ENCODE measurements at regions not wholly inside any gene's neighbourhood (a gene's known extent, or its start where the extent isn't known, plus 50 kb on each side); places are given as distances from the start of the nearest gene placed in this dataset.
A peak's percentile ranks its signal among the peaks of the same experiment; 100 is the strongest.
"Not testable (repeated sequence)": the region's sequence is repeated elsewhere in the genome, so short reads cannot be mapped to it uniquely, and the experiment has no call there.

- H3K27me3 ChIP-seq (ENCODE audit: control insufficient read depth in 3 of 3, insufficient read depth in 3 of 3, low read length in 2 of 3); DNase-seq: not testable (repeated sequence)
- no CpG with 5 or more reads among the region's 1 CpG for WGBS, 2 donors
These were observed 215.2 kb upstream of the TGIF2LX start for GRCh38 chrX:89706481-89706880.

GRCh38 chrX:89707363-89707927 is 214.3 kb upstream of the TGIF2LX start:
- not testable (repeated sequence) for H3K36me3 ChIP-seq (ENCODE audit: control insufficient read depth in 4 of 4, insufficient read depth in 4 of 4, low read length in 4 of 4)

More at GRCh38 chrX:89706481-89706880, 215.2 kb upstream of the TGIF2LX start:
- ATAC-seq (ENCODE audit: insufficient read depth, low FRiP score); H3K27ac ChIP-seq (ENCODE audit: low read depth in 1 of 2, low read length in 1 of 2); H3K9me3 ChIP-seq (ENCODE audit: control insufficient read depth in 4 of 4, insufficient read depth in 3 of 4, low read length in 3 of 4); H3K36me3 ChIP-seq (ENCODE audit: control insufficient read depth in 4 of 4, insufficient read depth in 4 of 4, low read length in 4 of 4); H3K9ac ChIP-seq (ENCODE audit: insufficient read depth in 1 of 2, low read length in 2 of 2); H3K4me3 ChIP-seq; H3K4me1 ChIP-seq (ENCODE audit: control insufficient read depth in 5 of 5, insufficient read depth in 5 of 5, low read length in 5 of 5): not testable (repeated sequence)

GRCh38 chrX:89734367-89734766 is 187.3 kb upstream of the TGIF2LX start:
- not testable (repeated sequence) for H3K27ac ChIP-seq (ENCODE audit: low read depth in 1 of 2, low read length in 1 of 2); H3K4me1 ChIP-seq (ENCODE audit: control insufficient read depth in 5 of 5, insufficient read depth in 5 of 5, low read length in 5 of 5); H3K9ac ChIP-seq (ENCODE audit: insufficient read depth in 1 of 2, low read length in 2 of 2); H3K9me3 ChIP-seq (ENCODE audit: control insufficient read depth in 4 of 4, insufficient read depth in 3 of 4, low read length in 3 of 4); DNase-seq; H3K36me3 ChIP-seq (ENCODE audit: control insufficient read depth in 4 of 4, insufficient read depth in 4 of 4, low read length in 4 of 4); H3K27me3 ChIP-seq (ENCODE audit: control insufficient read depth in 3 of 3, insufficient read depth in 3 of 3, low read length in 2 of 3); ATAC-seq (ENCODE audit: insufficient read depth, low FRiP score); H3K4me3 ChIP-seq
- 89 to 91% methylated on average over 11 of the region's 11 CpGs for WGBS, 2 donors

More at GRCh38 chrX:89707363-89707927, 214.3 kb upstream of the TGIF2LX start:
- H3K4me3 ChIP-seq; H3K27me3 ChIP-seq (ENCODE audit: control insufficient read depth in 3 of 3, insufficient read depth in 3 of 3, low read length in 2 of 3); DNase-seq; H3K9me3 ChIP-seq (ENCODE audit: control insufficient read depth in 4 of 4, insufficient read depth in 3 of 4, low read length in 3 of 4); ATAC-seq (ENCODE audit: insufficient read depth, low FRiP score); H3K9ac ChIP-seq (ENCODE audit: insufficient read depth in 1 of 2, low read length in 2 of 2); H3K27ac ChIP-seq (ENCODE audit: low read depth in 1 of 2, low read length in 1 of 2); H3K4me1 ChIP-seq (ENCODE audit: control insufficient read depth in 5 of 5, insufficient read depth in 5 of 5, low read length in 5 of 5): not testable (repeated sequence)
- WGBS, 2 donors: 55% methylated on average over 1 of the region's 1 CpG; no CpG with 5 or more reads in 1 of the 2 donors

- WGBS, 2 donors: 79 to 91% methylated on average over 3 to 4 of the region's 4 CpGs
- DNase-seq; H3K36me3 ChIP-seq (ENCODE audit: control insufficient read depth in 4 of 4, insufficient read depth in 4 of 4, low read length in 4 of 4); H3K9ac ChIP-seq (ENCODE audit: insufficient read depth in 1 of 2, low read length in 2 of 2); H3K27me3 ChIP-seq (ENCODE audit: control insufficient read depth in 3 of 3, insufficient read depth in 3 of 3, low read length in 2 of 3); H3K4me1 ChIP-seq (ENCODE audit: control insufficient read depth in 5 of 5, insufficient read depth in 5 of 5, low read length in 5 of 5); H3K4me3 ChIP-seq; H3K9me3 ChIP-seq (ENCODE audit: control insufficient read depth in 4 of 4, insufficient read depth in 3 of 4, low read length in 3 of 4); ATAC-seq (ENCODE audit: insufficient read depth, low FRiP score); H3K27ac ChIP-seq (ENCODE audit: low read depth in 1 of 2, low read length in 1 of 2): not testable (repeated sequence)
These were observed 165.2 kb upstream of the TGIF2LX start for GRCh38 chrX:89756466-89756865.

GRCh38 chrX:89757767-89758166 is 163.9 kb upstream of the TGIF2LX start:
- not testable (repeated sequence) for H3K9me3 ChIP-seq (ENCODE audit: control insufficient read depth in 4 of 4, insufficient read depth in 3 of 4, low read length in 3 of 4); H3K27me3 ChIP-seq (ENCODE audit: control insufficient read depth in 3 of 3, insufficient read depth in 3 of 3, low read length in 2 of 3); H3K36me3 ChIP-seq (ENCODE audit: control insufficient read depth in 4 of 4, insufficient read depth in 4 of 4, low read length in 4 of 4); ATAC-seq (ENCODE audit: insufficient read depth, low FRiP score); H3K4me1 ChIP-seq (ENCODE audit: control insufficient read depth in 5 of 5, insufficient read depth in 5 of 5, low read length in 5 of 5); H3K4me3 ChIP-seq; H3K27ac ChIP-seq (ENCODE audit: low read depth in 1 of 2, low read length in 1 of 2); H3K9ac ChIP-seq (ENCODE audit: insufficient read depth in 1 of 2, low read length in 2 of 2)
- DNase-seq: peak in 2 of 3 donors; percentile 0
- WGBS, 2 donors: 0% methylated on average over 1 of the region's 1 CpG

- DNase-seq; H3K9ac ChIP-seq (ENCODE audit: insufficient read depth in 1 of 2, low read length in 2 of 2); H3K4me1 ChIP-seq (ENCODE audit: control insufficient read depth in 5 of 5, insufficient read depth in 5 of 5, low read length in 5 of 5); H3K9me3 ChIP-seq (ENCODE audit: control insufficient read depth in 4 of 4, insufficient read depth in 3 of 4, low read length in 3 of 4); H3K27ac ChIP-seq (ENCODE audit: low read depth in 1 of 2, low read length in 1 of 2); ATAC-seq (ENCODE audit: insufficient read depth, low FRiP score); H3K4me3 ChIP-seq; H3K27me3 ChIP-seq (ENCODE audit: control insufficient read depth in 3 of 3, insufficient read depth in 3 of 3, low read length in 2 of 3); H3K36me3 ChIP-seq (ENCODE audit: control insufficient read depth in 4 of 4, insufficient read depth in 4 of 4, low read length in 4 of 4): not testable (repeated sequence)
- WGBS, 2 donors: 83 to 89% methylated on average over 5 of the region's 5 CpGs
These were observed 162.5 kb upstream of the TGIF2LX start for GRCh38 chrX:89759076-89759685.

GRCh38 chrX:89771639-89772038 is 150.1 kb upstream of the TGIF2LX start:
- not testable (repeated sequence) for H3K27me3 ChIP-seq (ENCODE audit: control insufficient read depth in 3 of 3, insufficient read depth in 3 of 3, low read length in 2 of 3); H3K36me3 ChIP-seq (ENCODE audit: control insufficient read depth in 4 of 4, insufficient read depth in 4 of 4, low read length in 4 of 4); H3K9ac ChIP-seq (ENCODE audit: insufficient read depth in 1 of 2, low read length in 2 of 2); H3K4me3 ChIP-seq; DNase-seq; H3K9me3 ChIP-seq (ENCODE audit: control insufficient read depth in 4 of 4, insufficient read depth in 3 of 4, low read length in 3 of 4); H3K4me1 ChIP-seq (ENCODE audit: control insufficient read depth in 5 of 5, insufficient read depth in 5 of 5, low read length in 5 of 5); ATAC-seq (ENCODE audit: insufficient read depth, low FRiP score); H3K27ac ChIP-seq (ENCODE audit: low read depth in 1 of 2, low read length in 1 of 2)
- 72 to 79% methylated on average over 2 to 3 of the region's 3 CpGs for WGBS, 2 donors

GRCh38 chrX:89811440-89811839 is 110.3 kb upstream of the TGIF2LX start:
- H3K36me3 ChIP-seq (ENCODE audit: control insufficient read depth in 4 of 4, insufficient read depth in 4 of 4, low read length in 4 of 4); H3K4me3 ChIP-seq; H3K4me1 ChIP-seq (ENCODE audit: control insufficient read depth in 5 of 5, insufficient read depth in 5 of 5, low read length in 5 of 5); ATAC-seq (ENCODE audit: insufficient read depth, low FRiP score); DNase-seq; H3K27ac ChIP-seq (ENCODE audit: low read depth in 1 of 2, low read length in 1 of 2); H3K9ac ChIP-seq (ENCODE audit: insufficient read depth in 1 of 2, low read length in 2 of 2); H3K9me3 ChIP-seq (ENCODE audit: control insufficient read depth in 4 of 4, insufficient read depth in 3 of 4, low read length in 3 of 4); H3K27me3 ChIP-seq (ENCODE audit: control insufficient read depth in 3 of 3, insufficient read depth in 3 of 3, low read length in 2 of 3): not testable (repeated sequence)
- WGBS, 2 donors: 92 to 93% methylated on average over 3 of the region's 3 CpGs
